HUES6 (cell line): ENCODE measurements at regions not wholly inside any gene's neighbourhood (a gene's known extent, or its start where the extent isn't known, plus 50 kb on each side); places are given as distances from the start of the nearest gene placed in this dataset.

Source experiments
- H3K27ac ChIP-seq: 2 replicates; pipeline ENCODE4 v1.7.0; 2013; ENCODE audit warnings: low read depth, mild to moderate bottlenecking, low read length, inconsistent platforms
- H3K27me3 ChIP-seq: 2 replicates; pipeline ENCODE4 v1.6.1; 2013; ENCODE audit warnings: low read length; ENCODE audit not compliant: control insufficient read depth, insufficient read depth
- H3K36me3 ChIP-seq: 2 replicates; pipeline ENCODE4 v1.6.1; 2013; ENCODE audit warnings: low read length; ENCODE audit not compliant: control insufficient read depth, insufficient read depth
- H3K4me1 ChIP-seq: 2 replicates; pipeline ENCODE4 v1.6.1; 2013; ENCODE audit warnings: low read length; ENCODE audit not compliant: control insufficient read depth, insufficient read depth
- H3K4me3 ChIP-seq: 2 replicates; pipeline ENCODE4 v1.5.1; 2013; ENCODE audit warnings: low read depth, low read length
- H3K9ac ChIP-seq: one replicate; pipeline ENCODE4 v1.6.1; 2013; ENCODE audit warnings: mild to moderate bottlenecking, low read length
- H3K9me3 ChIP-seq: 2 replicates; pipeline ENCODE4 v1.6.1; 2013; ENCODE audit warnings: low read depth, low read length; ENCODE audit not compliant: control insufficient read depth, insufficient read depth

DNA sequence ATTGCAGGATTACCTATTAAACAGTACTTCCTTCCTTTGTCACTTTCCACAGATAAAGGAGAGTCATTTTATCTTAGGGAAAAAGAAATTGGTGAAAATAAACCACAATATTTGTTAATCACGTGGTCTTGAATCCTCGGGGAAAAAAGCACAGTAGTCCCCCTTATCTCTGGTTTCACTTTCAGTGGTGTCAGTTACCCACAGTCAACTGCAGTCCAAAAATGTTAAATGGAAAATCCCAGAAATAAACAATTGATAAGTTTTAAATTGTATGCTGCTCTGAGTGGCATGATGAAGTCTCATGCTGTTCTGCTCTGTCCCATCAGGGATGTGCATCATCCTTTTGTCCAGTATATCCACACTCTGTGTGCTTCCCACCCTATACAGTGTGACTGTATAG is 405.2 kb upstream of the MPDZ start:
- no peak overlapping the region for H3K9ac ChIP-seq
- H3K36me3 ChIP-seq, result no peaks in the 10 kb centered on the region

DNA sequence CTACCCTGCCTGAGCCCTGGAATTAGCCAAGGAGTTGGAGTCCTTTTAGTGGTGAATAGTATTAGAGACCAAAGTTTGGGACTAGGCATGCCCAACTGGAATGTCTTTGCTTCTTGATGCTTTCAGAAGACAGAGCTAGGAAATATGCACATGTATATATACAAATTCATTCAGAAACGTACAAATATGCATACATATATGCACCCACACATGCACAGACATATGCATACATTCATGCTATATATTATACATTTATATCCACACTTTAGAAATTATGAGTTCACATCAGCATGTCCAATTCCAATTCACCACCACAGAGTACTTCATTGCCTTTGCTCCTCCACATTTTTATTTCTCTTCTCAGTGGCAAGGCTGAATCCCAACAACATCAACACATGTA is 398.3 kb upstream of the MPDZ start:
- H3K4me3 ChIP-seq, result no peak overlapping the region
- H3K9me3 ChIP-seq, result 0 out of 2 replicates have a peak, but pooled peaks cover 3% of the 10 kb centered on the region
- no peak overlapping the region for H3K9ac ChIP-seq
- H3K36me3 ChIP-seq, result no peaks in the 10 kb centered on the region
- no peak overlapping the region for H3K27ac ChIP-seq
- no peaks in the 10 kb centered on the region for H3K27me3 ChIP-seq
- H3K4me1 ChIP-seq, result peaks cover 6% of the 10 kb centered on the region; the same call in 1 of the 2 replicates

More for the DNA sequence above, 405.2 kb upstream of the MPDZ start:
- Histone ChIP-seq H3K4me1 (peaks cover 9% of the 10 kb centered on the region), H3K27ac (no peak overlapping the region), H3K27me3 (no peaks in the 10 kb centered on the region), H3K9me3 (peaks cover 12% of the 10 kb centered on the region; the same call in 1 of the 2 replicates), H3K4me3 (no peak overlapping the region)

DNA sequence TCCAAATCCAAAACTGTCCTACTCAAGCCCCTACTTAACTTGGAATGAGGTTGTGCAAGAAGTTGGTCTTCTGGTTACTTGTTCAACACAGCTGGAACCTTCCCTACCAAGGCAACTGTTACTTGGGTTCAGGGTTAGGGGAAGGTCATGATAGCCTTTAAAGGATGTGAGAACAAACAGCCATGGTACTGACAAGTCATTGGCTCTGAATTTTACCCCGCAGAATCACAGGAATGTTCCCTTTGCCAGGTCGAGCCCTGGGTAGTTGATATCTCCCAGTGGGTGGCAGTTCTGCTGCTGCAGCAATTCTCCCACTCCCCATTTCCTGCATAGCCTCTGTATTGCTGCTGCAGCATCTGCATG is 396.1 kb upstream of the MPDZ start:
- Histone ChIP-seq H3K9ac (no peak overlapping the region), H3K4me1 (peaks cover 6% of the 10 kb centered on the region; the same call in 1 of the 2 replicates), H3K9me3 (0 out of 2 replicates have a peak, but pooled peaks cover 3% of the 10 kb centered on the region), H3K36me3 (no peaks in the 10 kb centered on the region), H3K4me3 (no peak overlapping the region), H3K27me3 (no peaks in the 10 kb centered on the region), H3K27ac (no peak overlapping the region)

DNA sequence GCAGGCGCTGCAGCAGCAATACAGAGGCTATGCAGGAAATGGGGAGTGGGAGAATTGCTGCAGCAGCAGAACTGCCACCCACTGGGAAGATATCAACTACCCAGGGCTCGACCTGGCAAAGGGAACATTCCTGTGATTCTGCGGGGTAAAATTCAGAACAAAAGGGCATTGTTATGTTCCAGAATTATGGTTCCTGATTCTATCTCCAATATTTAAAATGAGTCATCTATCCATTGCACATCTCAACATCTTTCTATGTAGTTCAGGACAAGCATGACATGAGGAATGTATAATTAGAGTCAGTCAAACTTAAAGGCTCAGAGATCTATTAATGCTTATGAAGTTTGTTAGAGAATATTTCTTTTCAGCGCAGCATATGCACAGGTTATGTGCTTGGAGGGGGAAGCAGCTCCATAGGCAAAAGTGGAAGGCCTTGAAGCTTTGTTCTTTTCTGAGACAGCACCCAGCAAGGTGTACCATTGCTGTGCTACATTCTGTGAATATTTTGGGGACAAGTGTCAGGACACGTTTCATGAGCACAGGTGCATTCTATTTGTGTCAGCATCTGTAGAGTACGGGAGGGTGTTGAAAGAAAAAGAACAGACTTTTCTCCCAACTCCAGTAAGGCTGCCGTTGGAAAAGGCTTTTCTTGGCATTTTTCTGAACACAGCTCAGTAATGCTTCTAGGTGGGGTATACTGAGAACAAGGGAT is 395.6 kb upstream of the MPDZ start:
- H3K4me3 ChIP-seq, result no peak overlapping the region
- no peaks in the 10 kb centered on the region for H3K27me3 ChIP-seq
- H3K4me1 ChIP-seq, result peaks cover 6% of the 10 kb centered on the region; the same call in 1 of the 2 replicates
- no peaks in the 10 kb centered on the region for H3K36me3 ChIP-seq
- no peaks in the 10 kb centered on the region for H3K9me3 ChIP-seq
- H3K27ac ChIP-seq, result no peak overlapping the region
- no peak overlapping the region for H3K9ac ChIP-seq

DNA sequence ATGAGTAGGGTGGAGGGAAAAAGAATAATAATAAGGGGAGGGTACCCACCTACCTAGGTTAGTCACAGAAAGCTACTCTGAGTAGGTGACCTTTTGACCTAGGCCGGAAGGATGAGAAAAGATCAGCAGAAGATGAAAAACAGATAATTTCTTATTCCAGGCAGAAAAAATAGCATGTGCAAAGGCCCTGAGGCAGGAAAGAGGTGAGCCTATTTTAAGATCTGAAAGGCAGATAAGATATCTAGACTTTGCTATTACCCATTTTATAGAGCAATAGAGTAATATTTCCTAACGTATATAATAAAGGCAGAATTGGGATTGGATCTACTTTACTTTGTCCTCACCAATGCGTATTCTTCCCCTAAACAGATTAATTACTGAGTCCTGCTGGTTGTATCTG is 393.9 kb upstream of the MPDZ start:
- no peak overlapping the region for H3K27ac ChIP-seq
- no peaks in the 10 kb centered on the region for H3K27me3 ChIP-seq
- 0 out of 2 replicates have a peak, but pooled peaks cover under 1% of the 10 kb centered on the region for H3K9me3 ChIP-seq
- H3K4me3 ChIP-seq, result no peak overlapping the region
- H3K36me3 ChIP-seq, result no peaks in the 10 kb centered on the region
- H3K9ac ChIP-seq, result no peak overlapping the region
- peaks cover 6% of the 10 kb centered on the region; the same call in 1 of the 2 replicates for H3K4me1 ChIP-seq

DNA sequence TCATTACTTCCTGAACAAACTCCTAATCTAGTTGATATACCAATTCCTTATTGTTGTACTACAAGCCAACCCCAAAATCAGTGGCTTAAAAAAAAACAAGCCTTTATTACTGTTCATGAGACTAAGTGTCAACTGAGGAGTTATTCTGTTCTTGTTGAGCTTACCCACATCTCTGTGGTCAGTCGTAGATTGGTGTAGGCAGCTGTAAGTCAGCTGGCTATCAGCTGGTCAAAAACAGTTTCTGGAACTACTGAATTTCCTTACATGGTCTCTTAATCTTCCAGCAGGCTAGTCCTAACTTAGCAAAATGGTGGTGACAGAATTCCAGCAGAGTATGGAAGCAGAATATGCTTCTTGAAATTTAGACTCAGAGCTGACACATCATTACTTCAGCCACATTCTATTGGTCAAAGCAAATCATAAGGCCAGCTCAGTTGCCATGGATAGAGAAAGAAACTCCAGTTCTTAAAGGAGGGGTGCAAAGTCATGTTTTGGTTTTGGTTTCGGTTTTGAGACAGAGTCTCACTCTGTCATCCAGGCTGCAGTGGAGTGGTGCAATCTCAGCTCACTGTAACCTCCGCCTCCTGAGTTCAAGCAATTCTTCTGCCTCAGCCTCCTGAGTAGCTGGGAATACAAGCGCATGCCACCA is 386.1 kb upstream of the MPDZ start:
- Histone ChIP-seq H3K36me3 (no peaks in the 10 kb centered on the region), H3K4me1 (no peaks in the 10 kb centered on the region), H3K9me3 (0 out of 2 replicates have a peak, but pooled peaks cover 3% of the 10 kb centered on the region), H3K9ac (no peak overlapping the region), H3K4me3 (no peak overlapping the region), H3K27me3 (no peaks in the 10 kb centered on the region), H3K27ac (no peak overlapping the region)

DNA sequence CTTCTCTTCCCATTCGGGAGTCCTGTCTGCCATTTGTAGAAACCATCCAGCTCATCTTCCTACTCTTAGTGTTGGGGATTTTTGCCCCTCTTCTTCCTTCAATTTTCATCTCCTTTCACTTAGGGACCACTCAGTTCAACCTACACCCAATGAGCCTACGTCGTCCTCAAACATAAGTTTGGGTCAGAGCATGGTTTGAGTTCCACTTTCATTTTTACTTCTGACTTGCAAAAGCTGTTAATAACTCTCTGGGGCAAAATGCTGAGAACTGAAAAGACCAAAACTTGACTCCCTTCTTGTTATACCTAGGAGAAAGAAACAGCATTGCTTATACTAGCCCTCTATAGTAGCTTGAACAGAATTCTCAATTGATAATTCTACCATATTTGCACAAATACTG is 381.5 kb upstream of the MPDZ start:
- H3K4me3 ChIP-seq, result no peak overlapping the region
- H3K9me3 ChIP-seq, result no peaks in the 10 kb centered on the region
- no peaks in the 10 kb centered on the region for H3K36me3 ChIP-seq
- no peaks in the 10 kb centered on the region for H3K4me1 ChIP-seq
- H3K27me3 ChIP-seq, result no peaks in the 10 kb centered on the region
- H3K27ac ChIP-seq, result no peak overlapping the region
- H3K9ac ChIP-seq, result no peak overlapping the region

DNA sequence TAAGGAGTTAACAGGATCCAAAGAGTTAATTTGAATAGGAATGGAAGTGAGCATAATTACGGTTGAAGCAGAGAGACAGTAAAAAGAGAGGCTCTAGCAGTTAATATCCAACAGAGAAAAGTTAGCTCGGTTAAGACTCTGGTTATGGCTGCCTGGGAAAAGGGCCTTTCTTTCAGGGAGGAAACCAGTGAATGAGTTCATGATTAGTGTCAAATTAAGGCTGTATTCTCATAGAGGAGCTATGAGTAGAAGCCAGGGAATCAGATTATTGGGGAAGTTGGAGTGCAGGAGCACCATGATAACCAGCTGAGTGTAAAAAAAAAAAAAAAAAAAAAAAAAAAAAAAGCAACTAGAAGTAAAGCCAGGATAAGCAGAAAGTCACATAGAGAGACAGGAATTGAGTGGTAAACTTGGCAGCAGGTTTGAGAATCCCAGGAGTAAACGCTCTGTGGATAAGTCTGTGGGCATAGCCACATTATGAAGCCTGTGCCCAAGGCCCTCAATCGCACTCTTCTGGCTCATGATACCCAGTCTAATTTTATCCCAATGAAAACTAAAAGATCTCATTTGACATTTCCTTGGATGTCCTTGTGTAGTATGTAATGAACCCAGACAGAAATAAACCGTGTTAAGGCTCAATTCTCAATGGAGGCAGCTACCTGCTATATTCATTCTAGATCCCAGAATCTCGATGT is 372.6 kb upstream of the MPDZ start:
- Histone ChIP-seq H3K4me3 (no peak overlapping the region), H3K9me3 (peaks cover 5% of the 10 kb centered on the region), H3K27ac (no peak overlapping the region)

DNA sequence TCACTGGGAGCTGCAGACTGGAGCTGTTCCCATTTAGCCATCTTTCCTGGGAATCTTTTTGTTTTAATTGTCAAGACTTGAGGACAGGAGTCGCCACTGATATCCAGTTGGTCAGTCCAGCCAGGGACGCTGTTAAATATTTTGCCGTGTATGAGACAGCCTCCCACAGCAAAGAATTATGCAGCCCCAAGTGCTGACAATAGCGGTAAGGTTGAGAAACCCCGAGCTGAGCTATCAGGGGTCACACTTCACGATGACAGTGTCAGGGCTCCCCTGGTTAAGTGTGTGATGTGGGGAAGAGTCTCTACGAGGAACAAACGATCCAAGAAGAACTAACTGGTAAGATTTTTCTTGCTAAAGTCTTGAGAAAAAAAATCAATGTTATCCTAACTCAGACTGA is 372.0 kb upstream of the MPDZ start:
- no peak overlapping the region for H3K27ac ChIP-seq
- no peak overlapping the region for H3K9ac ChIP-seq
- no peaks in the 10 kb centered on the region for H3K4me1 ChIP-seq
- H3K4me3 ChIP-seq, result no peak overlapping the region
- peaks cover 5% of the 10 kb centered on the region for H3K9me3 ChIP-seq
- H3K27me3 ChIP-seq, result no peaks in the 10 kb centered on the region
- no peaks in the 10 kb centered on the region for H3K36me3 ChIP-seq

More for the DNA sequence above, 372.6 kb upstream of the MPDZ start:
- Histone ChIP-seq H3K36me3 (no peaks in the 10 kb centered on the region), H3K27me3 (no peaks in the 10 kb centered on the region), H3K4me1 (no peaks in the 10 kb centered on the region), H3K9ac (no peak overlapping the region)

DNA sequence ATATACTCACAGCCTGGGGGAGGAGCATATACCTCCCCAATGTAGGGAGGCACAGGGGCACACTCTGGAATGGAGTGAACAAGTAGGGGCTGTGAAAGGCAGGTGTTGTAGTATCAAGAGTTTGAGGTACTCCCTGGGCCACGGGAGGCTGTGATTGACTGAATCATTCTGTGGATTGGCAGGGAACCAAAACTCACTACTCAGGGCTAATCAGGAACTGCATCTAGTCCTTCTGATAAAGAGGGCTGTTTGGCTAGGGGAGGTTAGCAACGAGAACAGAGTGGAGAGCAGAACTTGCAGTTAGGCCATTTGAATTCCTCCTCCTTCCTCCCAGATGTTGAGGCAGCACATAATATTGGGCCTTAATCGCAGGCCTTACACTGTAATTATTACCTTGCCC is 369.2 kb upstream of the MPDZ start:
- Histone ChIP-seq H3K4me1 (no peaks in the 10 kb centered on the region), H3K36me3 (no peaks in the 10 kb centered on the region), H3K9me3 (peaks cover 5% of the 10 kb centered on the region), H3K9ac (no peak overlapping the region), H3K27ac (no peak overlapping the region), H3K27me3 (no peaks in the 10 kb centered on the region), H3K4me3 (no peak overlapping the region)

DNA sequence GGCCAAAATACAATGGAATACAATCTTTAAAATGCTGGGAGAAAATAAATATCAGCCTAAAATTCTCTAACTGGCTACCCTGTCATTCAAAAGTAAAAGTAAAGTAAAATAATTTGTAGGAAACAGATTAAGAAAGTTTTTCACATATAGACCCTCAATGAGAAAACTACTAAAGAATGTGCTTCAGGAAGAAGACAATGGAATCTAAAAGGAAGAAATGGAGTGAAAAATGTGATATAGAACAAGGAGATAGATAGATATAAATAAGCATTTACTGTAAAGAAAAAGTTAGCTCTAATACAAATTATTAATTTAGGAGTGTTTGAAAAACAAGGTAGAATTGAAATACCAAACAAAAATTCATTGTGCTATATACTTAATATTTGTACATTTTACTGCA is 368.6 kb upstream of the MPDZ start:
- H3K9ac ChIP-seq, result no peak overlapping the region
- H3K4me3 ChIP-seq, result no peak overlapping the region
- H3K9me3 ChIP-seq, result peaks cover 5% of the 10 kb centered on the region
- H3K27ac ChIP-seq, result no peak overlapping the region
- no peaks in the 10 kb centered on the region for H3K27me3 ChIP-seq
- no peaks in the 10 kb centered on the region for H3K36me3 ChIP-seq
- H3K4me1 ChIP-seq, result no peaks in the 10 kb centered on the region
